H1 (cell line): ENCODE measurements at regions not wholly inside any gene's neighbourhood (a gene's known extent, or its start where the extent isn't known, plus 50 kb on each side); places are given as distances from the start of the nearest gene placed in this dataset.

Experiments used
- CTCF ChIA-PET: fragments of 300-600 bp; sonication (Branson Sonifier 250); formaldehyde crosslinking; loops from one replicate; lab custom pipeline; 2021; ENCODE audit not compliant: partially characterized antibody; lab: Charles Lee
- POLR2A ChIA-PET: fragments of 300-600 bp; sonication (Branson Sonifier 250); formaldehyde crosslinking; loops from one replicate; lab custom pipeline; 2021; ENCODE audit warnings: inconsistent platforms; ENCODE audit not compliant: partially characterized antibody; lab: Charles Lee
- DNase-seq, 2 experiments: peaks; one replicate each; pipeline versions ENCODE4 v3.0.0 to v3.0.0-alpha.2; 2010 to 2022; ENCODE audit warnings: low spot score in 2 of 2, low read depth in 1 of 2, mixed read lengths in 1 of 2
- FAIRE-seq: peaks from 2 replicates; lab custom pipeline; 2011; peaks lifted over from hg19 to GRCh38; lab: Jason Lieb, UNC
- H2AFZ ChIP-seq: 2 replicates; pipeline ENCODE4 v1.8.1; 2012; ENCODE audit warnings: low read length, inconsistent platforms
- H2AK5ac ChIP-seq: 2 replicates; pipeline ENCODE4 v1.6.1; 2013; ENCODE audit warnings: low read depth, low read length
- H2BK120ac ChIP-seq: replicated peaks from 2 replicates; pipeline ENCODE3; 2013; ENCODE audit warnings: low read depth, low read length, inconsistent platforms
- H2BK12ac ChIP-seq: 2 replicates; pipeline ENCODE4 v1.6.1; 2013; ENCODE audit warnings: low read depth, low read length
- H2BK15ac ChIP-seq: 2 replicates; pipeline ENCODE4 v1.6.1; 2013; ENCODE audit warnings: low read length
- H2BK20ac ChIP-seq: 2 replicates; pipeline ENCODE4 v1.6.1; 2013; ENCODE audit warnings: low read length
- H2BK5ac ChIP-seq: 2 replicates; pipeline ENCODE4 v1.6.1; 2013; ENCODE audit warnings: low read depth, low read length
- H3K14ac ChIP-seq: 2 replicates; pipeline ENCODE4 v1.6.1; 2013; ENCODE audit warnings: inconsistent platforms; ENCODE audit not compliant: insufficient read length
- H3K18ac ChIP-seq: 2 replicates; pipeline ENCODE4 v1.6.1; 2013; ENCODE audit warnings: low read length; ENCODE audit errors: extremely low read depth
- H3K23ac ChIP-seq: 2 replicates; pipeline ENCODE4 v1.6.1; 2013; ENCODE audit warnings: inconsistent platforms; ENCODE audit not compliant: insufficient read length
- H3K23me2 ChIP-seq: 2 replicates; pipeline ENCODE4 v1.6.1; 2013; ENCODE audit warnings: low read depth, low read length
- H3K27ac ChIP-seq: 2 replicates; pipeline ENCODE4 v1.6.1; 2011; ENCODE audit warnings: low read depth, low read length, inconsistent platforms
- H3K27me3 ChIP-seq, 4 experiments: replicated peaks in 1 of 4; 1 replicate in 1 of 4; 2 replicates in 3 of 4; pipeline versions ENCODE4 v1.6.1 to v1.8.1; 2011 to 2013; ENCODE audit warnings: low read length in 3 of 4, mild to moderate bottlenecking in 3 of 4, inconsistent platforms in 2 of 4, mixed read lengths in 2 of 4, moderate library complexity in 1 of 4; ENCODE audit not compliant: control insufficient read depth in 3 of 4, insufficient read depth in 3 of 4; ENCODE audit errors: extremely low read depth in 1 of 4
- H3K36me3 ChIP-seq, 4 experiments: 2 replicates each; pipeline versions ENCODE4 v1.6.1 to v1.8.1; 2011 to 2013; ENCODE audit warnings: mild to moderate bottlenecking in 4 of 4, low read length in 3 of 4, moderate library complexity in 2 of 4, control low read depth in 1 of 4, inconsistent platforms in 1 of 4; ENCODE audit not compliant: insufficient read depth in 4 of 4, control insufficient read depth in 2 of 4
- H3K4ac ChIP-seq: replicated peaks from 2 replicates; pipeline ENCODE3; 2013; ENCODE audit warnings: low read length, low read depth, mixed read lengths, inconsistent platforms; ENCODE audit not compliant: insufficient read length
- H3K4me1 ChIP-seq, 4 experiments: replicated peaks in 1 of 4; 1 replicate in 1 of 4; 2 replicates in 3 of 4; pipeline versions ENCODE4 v1.6.1 to v1.8.1; 2011 to 2013; ENCODE audit warnings: low read length in 3 of 4, inconsistent platforms in 2 of 4, mixed read lengths in 1 of 4; ENCODE audit not compliant: insufficient read depth in 4 of 4, control insufficient read depth in 3 of 4
- H3K4me2 ChIP-seq, 2 experiments: 2 replicates each; pipeline versions ENCODE4 v1.6.1 to v1.8.1; 2011 to 2013; ENCODE audit warnings: low read depth in 2 of 2, low read length in 2 of 2, control low read depth in 1 of 2, inconsistent platforms in 1 of 2, mild to moderate bottlenecking in 1 of 2; ENCODE audit not compliant: insufficient read depth in 1 of 2
- H3K4me3 ChIP-seq, 4 experiments: fragments of 200-600, 300-600 bp in 1 of 4; sonication (generic), shearing (Covaris generic), sonication (Bioruptor Twin) in 1 of 4; 2 replicates each; pipeline versions ENCODE4 v1.5.1 to v1.8.1; 2011 to 2016; ENCODE audit warnings: low read length in 4 of 4, low read depth in 3 of 4, control low read depth in 2 of 4, inconsistent platforms in 2 of 4, mild to moderate bottlenecking in 2 of 4, mixed read lengths in 1 of 4, moderate library complexity in 1 of 4; ENCODE audit not compliant: insufficient read depth in 2 of 4; ENCODE audit errors: extremely low read depth in 1 of 4
- H3K56ac ChIP-seq: replicated peaks from 2 replicates; pipeline ENCODE3; 2013; ENCODE audit warnings: low read depth, mild to moderate bottlenecking, mixed read lengths, low read length, inconsistent platforms; ENCODE audit not compliant: insufficient read length
- H3K79me1 ChIP-seq: 2 replicates; pipeline ENCODE4 v1.6.1; 2013; ENCODE audit warnings: low read depth, low read length, control low read depth
- H3K79me2 ChIP-seq, 2 experiments: 2 replicates each; pipeline versions ENCODE4 v1.6.1 to v1.8.1; 2012 to 2013; ENCODE audit warnings: low read length in 2 of 2, mild to moderate bottlenecking in 2 of 2, inconsistent platforms in 1 of 2; ENCODE audit not compliant: insufficient read depth in 2 of 2, control insufficient read depth in 1 of 2
- H3K9ac ChIP-seq, 4 experiments: replicated peaks in 1 of 4; 1 replicate in 1 of 4; 2 replicates in 3 of 4; pipeline versions ENCODE4 v1.6.1 to v1.8.1; 2011 to 2013; ENCODE audit warnings: low read depth in 3 of 4, low read length in 3 of 4, control low read depth in 2 of 4, mild to moderate bottlenecking in 2 of 4, moderate library complexity in 2 of 4, inconsistent platforms in 1 of 4; ENCODE audit errors: extremely low read depth in 1 of 4
- H3K9me3 ChIP-seq, 2 experiments: 2 replicates each; pipeline versions ENCODE4 v1.6.1 to v1.8.1; 2012 to 2013; ENCODE audit warnings: mild to moderate bottlenecking in 2 of 2, moderate library complexity in 2 of 2, control low read depth in 1 of 2, inconsistent platforms in 1 of 2, low read depth in 1 of 2, low read length in 1 of 2, mixed read lengths in 1 of 2; ENCODE audit not compliant: insufficient read depth in 2 of 2
- H4K20me1 ChIP-seq, 2 experiments: replicated peaks in 1 of 2; 2 replicates each; pipeline versions ENCODE3 to v1.8.1; 2011 to 2013; ENCODE audit warnings: inconsistent platforms in 2 of 2, low read length in 2 of 2, mild to moderate bottlenecking in 1 of 2; ENCODE audit not compliant: insufficient read depth in 2 of 2, control insufficient read depth in 1 of 2
- H4K5ac ChIP-seq: 2 replicates; pipeline ENCODE4 v1.6.1; 2013; ENCODE audit warnings: low read length, low read depth, mixed read lengths, inconsistent platforms; ENCODE audit not compliant: insufficient read length
- H4K8ac ChIP-seq: 2 replicates; pipeline ENCODE4 v1.8.0; 2013; ENCODE audit warnings: mild to moderate bottlenecking, moderate library complexity, low read length, inconsistent platforms; ENCODE audit not compliant: insufficient read depth; ENCODE audit errors: extremely low read depth
- H4K91ac ChIP-seq: replicated peaks from 2 replicates; pipeline ENCODE3; 2013; ENCODE audit warnings: low read length, mixed read lengths, inconsistent platforms; ENCODE audit not compliant: insufficient read length
- NRF1 ChIP-seq: IDR thresholded peaks from 2 replicates; pipeline ENCODE4 v1.6.1; 2011; ENCODE audit warnings: mild to moderate bottlenecking, low read depth, low read length, improper control_type of control experiment
- RFX5 ChIP-seq: IDR thresholded peaks from 2 replicates; pipeline ENCODE4 v1.6.1; 2011; ENCODE audit warnings: low read depth, low read length, improper control_type of control experiment, borderline replicate concordance
- RXRA ChIP-seq: IDR thresholded peaks from 2 replicates; pipeline ENCODE4 v1.6.1; 2011; ENCODE audit warnings: low read depth, mild to moderate bottlenecking, low read length, moderate library complexity; ENCODE audit not compliant: insufficient read depth
- SIN3A ChIP-seq, 2 experiments: IDR thresholded peaks in 1 of 2; conservative IDR thresholded peaks in 1 of 2; 2 replicates each; pipeline ENCODE4 v1.6.1; 2011 to 2012; ENCODE audit warnings: low read length in 2 of 2, improper control_type of control experiment in 1 of 2, low read depth in 1 of 2, mild to moderate bottlenecking in 1 of 2
- SIRT6 ChIP-seq: IDR thresholded peaks from one replicate; pipeline ENCODE4 v1.7.1; 2012; ENCODE audit warnings: low read length, inconsistent platforms
- TAF7 ChIP-seq: optimal IDR thresholded peaks from 2 replicates; pipeline ENCODE3; 2011; ENCODE audit warnings: low read depth, mild to moderate bottlenecking, inconsistent platforms, low read length, moderate library complexity, borderline replicate concordance
- TBP ChIP-seq: IDR thresholded peaks from 2 replicates; pipeline ENCODE4 v1.6.1; 2011; ENCODE audit warnings: low read depth, low read length, improper control_type of control experiment
- WGBS, 2 experiments: shearing (Covaris generic) in 1 of 2; methylation state at CpG; one replicate each; pipeline versions ENCODE4 v1.1.6 to v1.1.7; 2013 to 2015; ENCODE audit warnings: low lambda C conversion rate in 2 of 2, mixed read lengths in 2 of 2, inconsistent platforms in 1 of 2, low coverage in 1 of 2, missing lambda C conversion rate in 1 of 2; ENCODE audit not compliant: insufficient replicate concordance in 2 of 2, insufficient coverage in 1 of 2, insufficient read length in 1 of 2; ENCODE audit errors: extremely low coverage in 1 of 2, missing lambda C conversion rate in 1 of 2; 5-methylcytosine and 5-hydroxymethylcytosine counted together

DNA sequence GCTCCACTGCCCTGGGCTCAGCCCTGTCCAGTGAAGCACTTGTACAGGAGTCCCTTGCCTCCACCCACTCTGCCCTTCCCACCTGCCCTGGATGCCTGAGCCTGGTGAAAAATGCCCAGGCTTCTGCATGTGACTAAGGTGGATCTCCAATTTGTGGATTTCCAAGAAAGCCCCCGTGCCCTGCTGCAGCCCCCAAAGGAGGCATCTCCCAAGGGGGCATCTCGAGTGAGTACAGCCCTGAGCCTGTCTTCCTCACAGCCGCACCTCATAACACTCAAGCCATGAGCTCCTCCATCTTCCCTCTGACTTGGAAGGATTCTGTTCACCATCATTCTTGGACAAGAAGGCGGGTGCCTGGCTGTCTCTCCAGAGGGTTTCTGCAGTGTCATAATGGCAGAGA lies 158.0 kb upstream of the PPP1R26 start:
- Histone ChIP-seq H3K4me3 (no peak overlapping the region), H3K79me2 (no peaks in the 10 kb centered on the region), H2AK5ac (no peak overlapping the region), H2BK5ac (no peak overlapping the region), H3K14ac (no peak overlapping the region), H4K20me1 (no peaks in the 10 kb centered on the region), H4K8ac (no peak overlapping the region), H3K18ac (no peak overlapping the region; the same call in 1 of the 2 replicates), H2BK120ac (no peak overlapping the region), H4K5ac (no peak overlapping the region), H3K56ac (no peak overlapping the region), H2AFZ (no peak overlapping the region), H3K23ac (no peak overlapping the region), H3K9me3 (peaks cover 0 to 4% of the 10 kb centered on the region in 2 experiments; a peak in 1 of 4 replicates), H3K4ac (no peak overlapping the region)
- POLR2A ChIA-PET: no interaction called here
- no peak for FAIRE-seq
- TF ChIP-seq TAF7 (no peak), TBP (no peak), RXRA (no peak), NRF1 (no peak), SIN3A (conservative IDR thresholded peaks at IDR 0.05 in 1 of 2, IDR thresholded peaks at IDR 0.05 in 1 of 2; ENCODE audit: low read depth in 1 of 2, low read length in 2 of 2) (no peak), RFX5 (no peak), SIRT6 (no peak)
- TF ChIP-seq, all 59 proteins: peak for 0
- no peak overlapping the region for H3K27ac ChIP-seq
- peaks cover 1 to 14% (median 6%) of the 10 kb centered on the region in 4 experiments; a peak in 4 of 7 replicates for H3K4me1 ChIP-seq
- no peak overlapping the region; the same call in 1 of the 2 replicates for H2BK20ac ChIP-seq
- DNase-seq: no peak
- H3K79me1 ChIP-seq: no peaks in the 10 kb centered on the region
- 96% methylated on average over 4 of the region's 4 CpGs; no CpG with 5 or more reads in 1 of the 2 experiments for WGBS, 2 experiments
- no peaks in the 10 kb centered on the region for H3K36me3 ChIP-seq
- no peak overlapping the region for H3K4me2 ChIP-seq
- no peaks in the 10 kb centered on the region for H3K27me3 ChIP-seq
- no peak overlapping the region for H3K9ac ChIP-seq
- no peak overlapping the region for H2BK15ac ChIP-seq
- no peaks in the 10 kb centered on the region for H3K23me2 ChIP-seq
- peak overlapping the region; percentile 88 for H4K91ac ChIP-seq
- CTCF ChIA-PET: interaction anchor here (1.0 kb wide), 1 partner anchor 39 kb away, joined by 3 read pairs; no protein-coding TSS in a partner anchor
- H2BK12ac ChIP-seq: peak overlapping the region; percentile 98; the same call in 1 of the 2 replicates
